WTC11 (cell line): ENCODE measurements at regions not wholly inside any gene's neighbourhood (a gene's known extent, or its start where the extent isn't known, plus 50 kb on each side); places are given as distances from the start of the nearest gene placed in this dataset.

ENCODE experiments used
- ATAC-seq: fragments of 200-7000 bp; cut with Tn5 transposase; 2 replicates; pipeline ENCODE4 v1.10.0; 2021; ENCODE audit warnings: mild to moderate bottlenecking, moderate library complexity
- CTCF ChIA-PET: fragments of 300-600 bp; sonication (Branson Sonifier 250); formaldehyde crosslinking; loops from one replicate; lab custom pipeline; 2021; ENCODE audit warnings: antibody characterized with exemption; lab: Charles Lee
- POLR2A ChIA-PET: fragments of 350-600 bp; sonication (Branson Sonifier 250); formaldehyde crosslinking; loops from one replicate; lab custom pipeline; 2021; ENCODE audit warnings: antibody characterized with exemption; lab: Charles Lee
- DNase-seq: peaks from one replicate; pipeline ENCODE4 v3.0.0; 2021; ENCODE audit warnings: low spot score
- H3K27ac Mint-ChIP-seq: 2 replicates; pipeline ENCODE4 v1.8.0; 2021; ENCODE audit warnings: mixed read lengths
- H3K27me3 Mint-ChIP-seq: 2 replicates; pipeline ENCODE4 v1.8.0; 2021; ENCODE audit warnings: low read depth, mild to moderate bottlenecking, moderate library complexity, mixed read lengths
- H3K36me3 Mint-ChIP-seq: 2 replicates; pipeline ENCODE4 v1.8.0; 2021; ENCODE audit warnings: mixed read lengths
- H3K4me1 Mint-ChIP-seq: 2 replicates; pipeline ENCODE4 v1.8.0; 2022; ENCODE audit warnings: mixed read lengths
- H3K4me3 Mint-ChIP-seq: 2 replicates; pipeline ENCODE4 v1.8.0; 2021; ENCODE audit warnings: mild to moderate bottlenecking, moderate library complexity, mixed read lengths
- H3K9me3 Mint-ChIP-seq: 2 replicates; pipeline ENCODE4 v1.8.0; 2021; ENCODE audit warnings: mixed read lengths
- CREB1 ChIP-seq: sonication (generic); formaldehyde crosslinking; IDR thresholded peaks from 2 replicates; pipeline ENCODE4 v1.8.0; 2023; ENCODE audit warnings: mild to moderate bottlenecking, missing genetic modification reagents
- ETV6 ChIP-seq: sonication (generic); formaldehyde crosslinking; IDR thresholded peaks from 2 replicates; pipeline ENCODE4 v1.8.1; 2022; ENCODE audit warnings: mild to moderate bottlenecking, missing genetic modification reagents
- FOXJ3 ChIP-seq: sonication (generic); formaldehyde crosslinking; IDR thresholded peaks from 2 replicates; pipeline ENCODE4 v1.9.0; 2021; ENCODE audit warnings: missing genetic modification reagents, mild to moderate bottlenecking, borderline replicate concordance
- FOXK1 ChIP-seq: sonication (generic); formaldehyde crosslinking; IDR thresholded peaks from 2 replicates; pipeline ENCODE4 v1.8.0; 2022; ENCODE audit warnings: mild to moderate bottlenecking, moderate library complexity, missing genetic modification reagents
- FOXP1 ChIP-seq: sonication (generic); formaldehyde crosslinking; IDR thresholded peaks from 2 replicates; pipeline ENCODE4 v1.8.0; 2022; ENCODE audit warnings: missing genetic modification reagents, mild to moderate bottlenecking, moderate library complexity, borderline replicate concordance
- NFYB ChIP-seq: sonication (generic); formaldehyde crosslinking; conservative IDR thresholded peaks from 2 replicates; pipeline ENCODE4 v1.8.0; 2022; ENCODE audit warnings: low read depth, missing genetic modification reagents
- NR1H2 ChIP-seq: sonication (generic); formaldehyde crosslinking; IDR thresholded peaks from 2 replicates; pipeline ENCODE4 v1.9.0; 2021; ENCODE audit warnings: mild to moderate bottlenecking, moderate library complexity, missing genetic modification reagents
- PRRX2 ChIP-seq: fragments of 250-450 bp; sonication (Bioruptor Pico); IDR thresholded peaks from 2 replicates; pipeline ENCODE4 v1.8.0; 2021; ENCODE audit warnings: mild to moderate bottlenecking
- SP1 ChIP-seq: sonication (generic); formaldehyde crosslinking; conservative IDR thresholded peaks from 2 replicates; pipeline ENCODE4 v1.8.1; 2022; ENCODE audit warnings: missing genetic modification reagents
- ZBTB21 ChIP-seq: sonication (generic); formaldehyde crosslinking; IDR thresholded peaks from 2 replicates; pipeline ENCODE4 v1.8.1; 2023; ENCODE audit warnings: mild to moderate bottlenecking, missing genetic modification reagents, borderline replicate concordance
- ZNF121 ChIP-seq: sonication (generic); formaldehyde crosslinking; IDR thresholded peaks from 2 replicates; pipeline ENCODE4 v1.8.0; 2023; ENCODE audit warnings: missing genetic modification reagents
- ZNF232 ChIP-seq: sonication (generic); formaldehyde crosslinking; IDR thresholded peaks from 2 replicates; pipeline ENCODE4 v1.8.0; 2022; ENCODE audit warnings: mild to moderate bottlenecking, missing genetic modification reagents
- ZNF416 ChIP-seq: fragments of 250-450 bp; sonication (Bioruptor Pico); IDR thresholded peaks from 2 replicates; pipeline ENCODE4 v1.9.0; 2021; ENCODE audit warnings: mild to moderate bottlenecking, inconsistent platforms
- TF ChIP-seq, protein P1 (sequence below): sonication (generic); formaldehyde crosslinking; conservative IDR thresholded peaks from 2 replicates; pipeline ENCODE4 v1.8.1; 2022; ENCODE audit warnings: mild to moderate bottlenecking, missing genetic modification reagents
- TF ChIP-seq, protein P2 (sequence below): fragments of 250-450 bp; sonication (Bioruptor Pico); conservative IDR thresholded peaks from 2 replicates; pipeline ENCODE4 v1.9.0; 2021; ENCODE audit warnings: mild to moderate bottlenecking
- TF ChIP-seq, protein P3 (sequence below): fragments of 250-450 bp; sonication (Bioruptor Pico); IDR thresholded peaks from 2 replicates; pipeline ENCODE4 v1.8.0; 2021; ENCODE audit warnings: mild to moderate bottlenecking
- TF ChIP-seq, protein P4 (sequence below): sonication (generic); formaldehyde crosslinking; IDR thresholded peaks from 2 replicates; pipeline ENCODE4 v1.8.1; 2022; ENCODE audit warnings: mild to moderate bottlenecking, missing genetic modification reagents, moderate library complexity, borderline replicate concordance
- TF ChIP-seq, protein P5 (sequence below): sonication (generic); formaldehyde crosslinking; IDR thresholded peaks from 2 replicates; pipeline ENCODE4 v1.8.0; 2022; ENCODE audit warnings: mild to moderate bottlenecking, missing genetic modification reagents
- TF ChIP-seq, protein P6 (sequence below): sonication (generic); formaldehyde crosslinking; conservative IDR thresholded peaks from 2 replicates; pipeline ENCODE4 v1.8.1; 2023; ENCODE audit warnings: mild to moderate bottlenecking, low read depth, missing genetic modification reagents, moderate library complexity

DNA sequence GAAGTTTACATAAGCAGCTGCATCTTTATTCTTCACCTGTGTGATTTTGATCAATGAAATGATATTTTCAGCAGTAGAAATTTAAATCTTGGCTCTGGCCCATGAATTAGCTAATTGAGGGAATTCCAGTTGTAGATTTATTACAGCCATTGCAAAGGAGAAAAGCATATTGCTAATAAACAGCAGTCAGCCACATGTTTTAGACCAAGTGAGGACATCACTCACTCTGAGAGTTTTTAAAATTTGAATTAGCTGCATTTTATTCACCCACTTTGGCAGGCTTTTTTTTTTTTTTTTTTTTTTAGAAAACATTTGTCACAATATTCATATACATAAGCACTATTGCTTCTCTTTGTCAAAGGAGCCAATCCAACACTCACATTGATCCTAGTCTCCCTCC, 479.4 kb upstream of the VRK2 start:
- TF ChIP-seq ZBTB21 (CRISPR knock-in tag), result no peak
- TF ChIP-seq FOXK1 (CRISPR knock-in tag), result no peak
- TF ChIP-seq, protein P1, sequence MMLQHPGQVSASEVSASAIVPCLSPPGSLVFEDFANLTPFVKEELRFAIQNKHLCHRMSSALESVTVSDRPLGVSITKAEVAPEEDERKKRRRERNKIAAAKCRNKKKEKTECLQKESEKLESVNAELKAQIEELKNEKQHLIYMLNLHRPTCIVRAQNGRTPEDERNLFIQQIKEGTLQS (CRISPR knock-in tag), result no peak
- no peak for TF ChIP-seq CREB1
- TF ChIP-seq, protein P2, sequence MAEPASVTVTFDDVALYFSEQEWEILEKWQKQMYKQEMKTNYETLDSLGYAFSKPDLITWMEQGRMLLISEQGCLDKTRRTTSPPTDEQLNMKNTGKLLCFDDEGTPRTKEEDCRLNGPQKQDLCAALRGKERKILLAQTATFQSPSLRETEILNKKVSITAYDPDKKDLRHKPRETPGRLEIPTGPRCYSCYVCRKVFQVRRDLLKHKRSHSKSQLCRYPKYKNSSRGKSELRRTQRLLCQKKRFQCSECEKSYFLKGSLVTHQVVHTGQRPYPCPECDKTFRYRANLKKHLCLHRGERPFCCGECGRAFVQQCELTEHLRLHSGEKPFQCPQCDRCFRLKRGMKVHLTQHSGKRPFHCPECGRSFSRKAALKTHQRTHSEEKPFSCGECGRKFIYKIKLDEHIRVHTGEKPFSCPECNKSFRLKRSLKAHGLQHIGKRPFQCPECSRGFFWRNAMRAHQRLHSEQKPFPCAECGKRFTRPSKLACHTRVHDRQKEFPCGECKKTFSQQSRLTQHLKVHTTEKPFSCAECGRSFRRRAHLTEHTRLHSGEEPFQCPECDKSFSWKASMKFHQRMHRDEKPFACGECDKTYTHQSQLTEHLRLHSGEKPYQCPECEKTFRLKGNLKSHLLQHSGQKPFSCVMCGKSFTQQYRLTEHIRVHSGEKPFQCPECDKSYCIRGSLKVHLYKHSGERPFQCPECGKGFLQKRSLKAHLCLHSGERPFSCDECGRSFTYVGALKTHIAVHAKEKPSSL (CRISPR knock-in tag), result no peak
- TF ChIP-seq, protein P3, sequence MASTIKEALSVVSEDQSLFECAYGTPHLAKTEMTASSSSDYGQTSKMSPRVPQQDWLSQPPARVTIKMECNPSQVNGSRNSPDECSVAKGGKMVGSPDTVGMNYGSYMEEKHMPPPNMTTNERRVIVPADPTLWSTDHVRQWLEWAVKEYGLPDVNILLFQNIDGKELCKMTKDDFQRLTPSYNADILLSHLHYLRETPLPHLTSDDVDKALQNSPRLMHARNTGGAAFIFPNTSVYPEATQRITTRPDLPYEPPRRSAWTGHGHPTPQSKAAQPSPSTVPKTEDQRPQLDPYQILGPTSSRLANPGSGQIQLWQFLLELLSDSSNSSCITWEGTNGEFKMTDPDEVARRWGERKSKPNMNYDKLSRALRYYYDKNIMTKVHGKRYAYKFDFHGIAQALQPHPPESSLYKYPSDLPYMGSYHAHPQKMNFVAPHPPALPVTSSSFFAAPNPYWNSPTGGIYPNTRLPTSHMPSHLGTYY (CRISPR knock-in tag), result no peak
- TF ChIP-seq, protein P4, sequence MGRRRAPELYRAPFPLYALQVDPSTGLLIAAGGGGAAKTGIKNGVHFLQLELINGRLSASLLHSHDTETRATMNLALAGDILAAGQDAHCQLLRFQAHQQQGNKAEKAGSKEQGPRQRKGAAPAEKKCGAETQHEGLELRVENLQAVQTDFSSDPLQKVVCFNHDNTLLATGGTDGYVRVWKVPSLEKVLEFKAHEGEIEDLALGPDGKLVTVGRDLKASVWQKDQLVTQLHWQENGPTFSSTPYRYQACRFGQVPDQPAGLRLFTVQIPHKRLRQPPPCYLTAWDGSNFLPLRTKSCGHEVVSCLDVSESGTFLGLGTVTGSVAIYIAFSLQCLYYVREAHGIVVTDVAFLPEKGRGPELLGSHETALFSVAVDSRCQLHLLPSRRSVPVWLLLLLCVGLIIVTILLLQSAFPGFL, result no peak
- TF ChIP-seq, protein P5, sequence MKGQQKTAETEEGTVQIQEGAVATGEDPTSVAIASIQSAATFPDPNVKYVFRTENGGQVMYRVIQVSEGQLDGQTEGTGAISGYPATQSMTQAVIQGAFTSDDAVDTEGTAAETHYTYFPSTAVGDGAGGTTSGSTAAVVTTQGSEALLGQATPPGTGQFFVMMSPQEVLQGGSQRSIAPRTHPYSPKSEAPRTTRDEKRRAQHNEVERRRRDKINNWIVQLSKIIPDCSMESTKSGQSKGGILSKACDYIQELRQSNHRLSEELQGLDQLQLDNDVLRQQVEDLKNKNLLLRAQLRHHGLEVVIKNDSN (CRISPR knock-in tag), result no peak
- TF ChIP-seq NR1H2, result no peak
- no peak for TF ChIP-seq SP1 (CRISPR knock-in tag)
- no peak overlapping the region for H3K4me3 Mint-ChIP-seq
- no peaks in the 10 kb centered on the region for H3K36me3 Mint-ChIP-seq

DNA sequence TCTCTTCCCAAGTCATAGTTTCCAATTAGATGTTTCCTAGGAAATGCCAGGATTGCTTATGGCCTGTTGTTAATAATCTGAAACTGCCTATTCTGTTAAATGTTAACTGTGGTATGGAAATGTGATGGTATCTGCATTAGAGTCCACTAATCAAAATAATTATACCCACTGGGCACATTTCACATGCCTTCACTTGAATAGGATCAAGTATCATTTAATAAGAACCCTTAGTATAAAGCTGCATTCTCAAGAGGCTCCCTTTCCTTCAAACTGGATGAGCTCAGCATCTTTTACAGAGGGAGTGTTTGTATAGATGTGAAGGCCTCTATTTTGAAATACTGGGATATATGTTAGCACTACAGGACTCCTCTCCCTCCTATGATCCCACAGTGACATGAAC, 477.2 kb upstream of the VRK2 start:
- Mint-ChIP-seq H3K27me3 (no peaks in the 10 kb centered on the region), H3K4me3 (no peak overlapping the region), H3K27ac (no peak overlapping the region), H3K4me1 (no peaks in the 10 kb centered on the region), H3K9me3 (no peaks in the 10 kb centered on the region), H3K36me3 (no peaks in the 10 kb centered on the region)
- ATAC-seq (no peak), DNase-seq (no peak)
- POLR2A ChIA-PET, result no interaction called here
- CTCF ChIA-PET, result no interaction called here
- TF ChIP-seq ZNF121 (CRISPR knock-in tag) (no peak), ETV6 (CRISPR knock-in tag) (no peak), ZNF416 (no peak), PRRX2 (no peak)

More for the DNA sequence above, 479.4 kb upstream of the VRK2 start:
- DNase-seq (no peak), ATAC-seq (no peak)
- no peaks in the 10 kb centered on the region for H3K4me1 Mint-ChIP-seq
- H3K27ac Mint-ChIP-seq, result no peak overlapping the region
- CTCF ChIA-PET, result no interaction called here
- no peaks in the 10 kb centered on the region for H3K9me3 Mint-ChIP-seq
- H3K27me3 Mint-ChIP-seq, result no peaks in the 10 kb centered on the region
- POLR2A ChIA-PET, result no interaction called here

DNA sequence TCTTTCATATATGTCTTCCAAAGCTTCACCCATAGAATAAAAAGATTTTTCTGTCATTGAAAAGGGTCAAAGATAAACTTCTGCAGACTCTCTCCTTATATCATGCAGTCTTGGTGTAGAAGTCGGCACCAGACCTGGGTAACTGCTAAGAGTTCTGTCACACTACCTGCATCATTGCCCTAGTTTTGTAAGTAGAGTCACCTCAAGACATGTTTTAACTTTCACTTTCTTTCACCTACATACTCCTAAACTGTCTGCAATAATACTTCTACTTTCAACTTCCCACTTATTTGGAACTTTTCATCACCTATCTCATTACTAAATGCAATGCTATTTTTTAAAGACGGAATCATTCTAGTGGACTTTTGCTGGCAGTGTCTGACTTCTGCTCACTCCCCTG, 475.6 kb upstream of the VRK2 start:
- TF ChIP-seq NFYB (CRISPR knock-in tag), result no peak
- TF ChIP-seq, all 79 proteins: peak for 0
- Mint-ChIP-seq H3K36me3 (no peaks in the 10 kb centered on the region), H3K27me3 (no peaks in the 10 kb centered on the region), H3K4me3 (no peak overlapping the region), H3K4me1 (no peaks in the 10 kb centered on the region), H3K9me3 (no peaks in the 10 kb centered on the region), H3K27ac (no peak overlapping the region)
- ATAC-seq, result no peak
- ChIA-PET CTCF (no interaction called here), POLR2A (no interaction called here)
- no peak for DNase-seq

DNA sequence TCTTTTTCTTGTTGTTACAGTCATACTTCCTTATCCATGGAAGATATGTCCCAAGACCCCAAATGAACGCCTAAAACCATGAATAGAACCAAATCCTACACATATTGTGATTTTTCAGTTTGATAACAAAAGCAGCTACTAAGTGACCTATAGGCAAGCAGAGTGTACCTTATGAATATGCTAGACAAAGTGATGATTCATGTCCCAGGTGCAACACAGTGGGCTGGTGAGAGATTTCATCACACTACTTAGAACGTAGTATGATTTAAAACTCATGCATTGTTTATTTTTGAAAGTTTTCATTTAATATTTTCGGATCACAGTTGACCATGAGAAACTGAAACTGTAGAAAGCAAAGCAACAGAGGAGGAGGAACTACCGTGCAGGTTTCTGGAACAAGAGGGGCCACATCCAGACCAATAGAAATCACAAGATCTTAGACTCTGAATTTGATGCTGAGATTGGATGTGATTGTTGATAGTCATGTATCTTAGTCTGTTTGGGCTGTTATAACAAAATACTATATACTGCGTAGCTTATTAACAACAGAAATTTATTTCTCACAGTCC, 470.8 kb upstream of the VRK2 start:
- ATAC-seq, result no peak
- Mint-ChIP-seq H3K27ac (no peak overlapping the region), H3K4me3 (no peak overlapping the region), H3K27me3 (no peaks in the 10 kb centered on the region), H3K36me3 (no peaks in the 10 kb centered on the region), H3K9me3 (no peaks in the 10 kb centered on the region), H3K4me1 (no peaks in the 10 kb centered on the region)
- no peak for DNase-seq
- ChIA-PET POLR2A (no interaction called here), CTCF (no interaction called here)
- TF ChIP-seq, protein P2 (CRISPR knock-in tag), result no peak
- TF ChIP-seq ZNF232 (CRISPR knock-in tag), result no peak
- no peak for TF ChIP-seq FOXP1
- TF ChIP-seq, protein P6, sequence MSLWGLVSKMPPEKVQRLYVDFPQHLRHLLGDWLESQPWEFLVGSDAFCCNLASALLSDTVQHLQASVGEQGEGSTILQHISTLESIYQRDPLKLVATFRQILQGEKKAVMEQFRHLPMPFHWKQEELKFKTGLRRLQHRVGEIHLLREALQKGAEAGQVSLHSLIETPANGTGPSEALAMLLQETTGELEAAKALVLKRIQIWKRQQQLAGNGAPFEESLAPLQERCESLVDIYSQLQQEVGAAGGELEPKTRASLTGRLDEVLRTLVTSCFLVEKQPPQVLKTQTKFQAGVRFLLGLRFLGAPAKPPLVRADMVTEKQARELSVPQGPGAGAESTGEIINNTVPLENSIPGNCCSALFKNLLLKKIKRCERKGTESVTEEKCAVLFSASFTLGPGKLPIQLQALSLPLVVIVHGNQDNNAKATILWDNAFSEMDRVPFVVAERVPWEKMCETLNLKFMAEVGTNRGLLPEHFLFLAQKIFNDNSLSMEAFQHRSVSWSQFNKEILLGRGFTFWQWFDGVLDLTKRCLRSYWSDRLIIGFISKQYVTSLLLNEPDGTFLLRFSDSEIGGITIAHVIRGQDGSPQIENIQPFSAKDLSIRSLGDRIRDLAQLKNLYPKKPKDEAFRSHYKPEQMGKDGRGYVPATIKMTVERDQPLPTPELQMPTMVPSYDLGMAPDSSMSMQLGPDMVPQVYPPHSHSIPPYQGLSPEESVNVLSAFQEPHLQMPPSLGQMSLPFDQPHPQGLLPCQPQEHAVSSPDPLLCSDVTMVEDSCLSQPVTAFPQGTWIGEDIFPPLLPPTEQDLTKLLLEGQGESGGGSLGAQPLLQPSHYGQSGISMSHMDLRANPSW, result no peak
- TF ChIP-seq FOXJ3, result no peak
